HG03196 (cell line): ENCODE measurements at regions not wholly inside any gene's neighbourhood (a gene's known extent, or its start where the extent isn't known, plus 50 kb on each side); places are given as distances from the start of the nearest gene placed in this dataset.
"Not testable (repeated sequence)": the region's sequence is repeated elsewhere in the genome, so short reads cannot be mapped to it uniquely, and the experiment has no call there.

Source experiments
- ATAC-seq: cut with Tn5 transposase; IDR thresholded peaks from one replicate; pipeline ENCODE4 v1.9.1; 2021; ENCODE audit not compliant: unreplicated experiment

DNA sequence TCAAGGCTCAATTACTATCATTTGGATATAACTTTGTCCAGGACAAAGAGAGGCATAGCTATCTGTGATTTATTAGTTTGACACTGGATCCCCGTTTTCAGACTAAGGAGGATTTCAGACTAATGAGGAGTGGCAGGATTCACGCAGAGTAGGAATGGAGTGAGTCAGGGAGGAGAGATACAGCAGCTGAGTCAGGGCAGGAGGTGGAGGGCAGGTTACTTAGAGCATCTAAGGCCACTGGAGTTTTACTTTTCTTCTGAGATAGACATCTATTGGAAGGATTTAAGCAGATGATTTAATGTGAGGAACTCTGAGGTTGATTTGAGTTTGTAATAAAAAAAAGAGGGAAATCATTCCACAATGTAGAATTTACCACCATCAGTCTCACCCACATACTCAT, 110.6 kb downstream of the RPIA start:
- not testable (repeated sequence) for ATAC-seq

DNA sequence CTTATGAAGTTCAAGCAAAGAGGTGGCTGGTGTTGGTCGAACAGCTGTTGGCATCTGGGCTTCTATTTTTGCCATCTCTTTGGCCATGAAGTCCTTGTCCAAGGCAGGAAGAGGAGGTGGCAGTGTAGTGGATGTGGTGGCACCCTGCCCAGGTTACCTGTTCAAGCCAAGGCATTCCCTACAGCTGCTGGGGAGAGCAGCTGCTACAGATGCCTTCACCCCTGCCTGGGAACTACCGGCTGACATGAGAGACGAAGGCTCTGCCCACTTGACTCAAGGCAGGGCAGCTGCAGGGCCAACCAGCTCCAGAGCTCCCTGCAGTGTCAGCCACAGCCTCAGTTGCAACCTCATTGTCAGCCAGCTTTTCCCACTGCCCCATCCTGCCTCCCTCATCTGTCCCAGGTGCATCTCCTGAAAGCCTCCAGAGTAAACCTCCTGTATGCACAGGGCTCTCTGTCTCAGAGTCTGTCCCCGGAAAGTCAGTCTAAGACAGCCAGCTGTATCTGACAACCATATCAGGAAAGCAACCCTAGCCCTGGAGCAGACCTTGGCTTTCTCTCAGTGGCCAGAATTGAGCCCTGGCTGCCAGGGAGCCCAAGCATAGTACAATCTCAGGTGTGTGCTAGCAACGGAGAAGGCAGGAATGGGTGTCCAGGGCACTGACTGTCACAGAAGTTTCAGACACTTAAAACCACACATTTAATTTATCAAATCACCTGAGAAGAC, 115.9 kb downstream of the RPIA start:
- ATAC-seq = no peak

DNA sequence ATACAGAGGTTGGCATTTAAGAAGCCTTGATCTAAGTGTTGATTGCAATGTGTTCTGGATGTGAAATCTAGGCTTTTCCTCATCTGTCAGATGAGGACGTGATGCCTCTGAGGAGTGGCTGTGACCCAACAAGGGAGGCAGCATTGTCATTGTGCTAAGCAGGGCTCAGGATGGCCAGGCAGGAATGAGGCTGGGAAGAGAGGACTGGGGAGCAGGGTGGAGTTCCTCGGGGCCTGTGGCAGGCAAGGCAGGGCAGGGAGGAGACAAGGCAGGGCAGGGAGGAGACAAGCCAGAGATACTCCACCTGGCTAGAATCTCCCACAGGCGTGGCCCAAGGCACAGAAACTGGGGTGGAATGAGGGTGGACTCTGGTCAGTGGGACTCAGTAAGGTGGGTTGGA, 116.6 kb downstream of the RPIA start:
- no peak for ATAC-seq

DNA sequence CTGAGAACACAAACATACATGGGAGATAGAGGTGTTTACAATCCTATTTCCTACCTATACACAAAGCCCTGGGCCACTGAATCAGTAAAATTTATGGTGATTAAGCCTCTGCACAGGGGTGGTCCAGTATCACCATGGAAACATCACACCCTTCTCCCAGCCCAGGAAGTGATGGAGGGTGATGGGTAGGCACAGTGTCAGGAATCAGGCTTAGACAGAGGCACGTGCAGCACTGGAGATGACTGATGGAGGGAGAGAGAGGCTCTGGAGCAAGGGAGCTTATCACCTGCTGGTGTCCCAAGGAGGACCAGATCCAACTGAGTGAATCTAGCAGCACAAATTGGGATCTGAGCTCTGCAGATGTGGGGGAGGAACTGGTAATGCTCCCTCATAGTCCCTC, 117.2 kb downstream of the RPIA start:
- ATAC-seq = no peak

DNA sequence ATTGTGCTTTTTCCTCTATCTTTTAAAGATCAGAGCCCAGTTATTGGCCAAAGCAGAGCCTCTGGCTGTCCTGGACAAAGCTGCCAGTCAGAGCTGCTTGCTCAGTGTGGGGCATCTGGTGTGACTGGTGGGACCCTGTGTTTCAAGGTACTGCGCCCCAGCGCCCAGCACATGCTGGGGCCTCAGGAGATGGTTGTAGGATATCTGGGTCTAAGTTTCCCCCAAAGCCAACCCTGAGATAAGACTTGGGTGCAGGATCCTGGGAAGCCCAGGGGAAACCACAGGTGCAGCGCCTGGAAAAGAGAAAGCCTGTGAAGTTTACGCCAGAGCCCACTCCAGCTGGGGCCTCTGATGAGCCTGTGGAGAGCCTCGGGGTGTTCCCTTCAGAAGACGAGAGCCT, 117.7 kb downstream of the RPIA start:
- ATAC-seq = no peak

DNA sequence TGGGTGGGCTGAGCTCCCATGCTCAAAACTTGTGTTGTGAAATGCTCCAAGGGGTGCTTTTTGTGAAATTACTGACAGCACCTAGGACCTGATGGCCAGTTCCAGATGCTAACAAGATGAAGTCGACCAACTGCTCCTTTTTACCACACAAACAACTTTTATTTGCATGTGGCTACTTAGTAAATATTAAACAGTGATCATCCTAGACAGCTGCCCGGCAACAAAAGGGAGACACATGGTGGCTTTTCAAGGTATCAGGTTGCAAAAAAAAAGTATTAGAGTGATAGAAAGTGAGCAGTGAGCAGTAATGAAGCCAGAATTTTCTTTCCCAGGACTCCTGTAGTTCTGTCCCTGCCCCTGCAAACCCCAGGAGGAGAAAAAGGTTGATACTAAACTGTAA, 118.5 kb downstream of the RPIA start:
- peak; percentile 59 for ATAC-seq

DNA sequence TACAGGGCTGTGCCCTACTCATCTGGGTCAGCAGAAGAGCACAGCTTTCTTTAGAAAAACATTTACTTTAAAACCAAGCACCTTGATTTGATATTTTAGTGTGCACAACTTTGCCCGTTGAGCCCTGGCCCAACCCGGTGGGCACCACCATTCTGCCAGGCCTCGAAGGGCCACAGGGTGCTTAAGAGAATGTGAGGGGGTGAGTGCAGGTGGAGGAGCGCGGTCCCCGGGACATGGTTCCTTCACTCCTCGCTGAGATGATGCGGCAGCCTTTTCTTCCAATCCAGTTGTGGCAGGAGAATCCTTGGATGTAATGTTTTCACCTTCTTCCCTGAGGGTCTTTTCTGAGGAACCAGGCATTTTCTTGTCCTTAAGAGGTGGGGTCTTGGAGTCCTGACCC, 119.0 kb downstream of the RPIA start:
- no peak for ATAC-seq

DNA sequence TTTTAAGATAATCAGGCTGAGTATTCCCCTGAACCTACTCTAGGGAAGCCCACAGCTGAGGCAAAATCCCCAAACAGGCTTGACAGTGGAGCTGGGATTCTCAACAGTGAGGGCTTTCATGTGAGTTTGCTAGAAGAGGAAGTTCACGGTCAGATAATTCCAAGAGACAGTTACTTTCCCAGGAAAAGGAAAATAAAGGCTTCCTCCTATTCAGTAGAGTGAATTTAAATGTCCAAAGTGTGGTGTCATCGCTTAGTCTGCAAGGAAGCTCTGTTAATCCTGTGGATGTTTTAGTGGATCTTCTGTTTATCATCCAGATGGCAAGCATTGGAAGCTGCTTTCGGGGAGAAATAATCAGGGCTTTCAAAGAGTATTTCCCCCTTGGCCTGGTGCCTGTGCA, 119.8 kb downstream of the RPIA start:
- ATAC-seq = no peak

DNA sequence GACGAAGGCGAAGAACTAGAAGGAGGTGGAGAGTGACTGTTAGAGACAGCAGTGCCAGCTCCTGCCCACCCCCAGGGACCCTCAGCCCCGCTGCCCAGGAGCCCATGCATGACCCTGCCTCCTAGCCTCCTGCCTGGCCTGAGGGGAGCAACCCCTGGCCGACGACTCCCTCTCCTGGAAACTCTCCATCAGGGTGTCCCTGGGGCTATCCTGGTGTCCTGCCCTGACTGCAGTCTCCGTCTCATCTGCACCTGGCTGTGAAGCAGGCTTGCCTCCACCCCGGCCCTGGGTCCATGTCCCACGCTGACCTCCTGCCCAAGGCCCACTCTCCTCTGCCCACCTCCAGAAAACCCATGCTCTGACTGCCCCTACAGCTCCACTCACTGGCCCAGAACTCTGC, 120.2 kb downstream of the RPIA start:
- no peak for ATAC-seq

DNA sequence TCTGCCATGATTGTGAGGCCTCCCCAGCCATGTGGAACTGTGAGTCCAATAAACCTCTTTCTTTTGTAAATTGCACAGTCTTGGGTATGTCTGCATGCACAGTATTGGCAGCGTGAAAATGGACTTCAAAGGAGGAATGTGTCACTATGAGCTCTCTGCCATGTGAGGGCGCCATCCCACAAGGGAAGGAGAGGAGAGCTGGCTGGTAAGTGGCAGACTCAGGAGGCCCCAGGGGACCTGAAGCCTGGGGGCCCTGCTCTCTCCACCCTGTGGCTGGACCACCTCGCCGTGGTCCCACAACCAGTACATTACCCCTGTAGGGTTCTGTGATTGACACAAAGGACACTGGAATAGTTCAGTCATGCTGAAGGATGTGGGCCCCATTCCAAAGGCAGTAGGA, 122.1 kb downstream of the RPIA start:
- no peak for ATAC-seq

DNA sequence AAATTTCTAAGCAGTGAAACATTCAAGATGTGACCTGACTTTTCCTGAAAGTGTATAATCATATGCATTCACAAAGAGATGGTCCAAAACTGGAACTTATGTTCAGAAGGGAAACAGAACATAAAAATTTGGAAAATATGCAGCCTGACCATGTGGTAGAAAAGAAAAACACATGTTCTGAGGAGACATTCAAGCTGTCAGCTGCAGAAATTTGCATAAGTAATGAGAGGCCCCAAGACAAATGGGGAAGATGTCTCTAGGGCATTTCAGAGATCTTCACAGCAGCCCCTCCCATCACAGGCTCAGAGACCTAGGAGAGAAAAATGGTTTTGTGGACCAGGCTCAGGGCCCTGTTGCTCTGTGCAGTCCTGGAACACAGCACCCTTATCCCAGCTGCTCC, 123.8 kb downstream of the RPIA start:
- ATAC-seq = no peak

DNA sequence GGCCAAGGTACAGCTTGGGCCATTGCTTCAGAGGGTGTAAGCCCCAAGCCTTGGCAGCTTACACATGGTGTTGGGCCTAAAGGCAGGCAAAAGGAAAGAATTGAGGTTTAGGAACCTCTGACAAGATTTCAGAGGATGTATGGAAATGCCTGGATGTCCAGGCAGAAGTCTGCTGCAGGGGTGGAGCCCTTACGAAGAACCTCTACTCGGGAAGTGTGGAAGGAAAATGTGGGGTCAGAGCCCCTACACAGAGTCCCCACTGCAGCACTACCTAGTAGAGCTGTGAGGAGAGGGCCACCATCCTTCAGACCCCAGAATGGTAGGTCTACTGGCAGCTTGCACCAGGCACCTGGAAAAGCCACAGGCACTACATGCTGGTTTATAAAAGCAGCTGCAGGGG, 124.2 kb downstream of the RPIA start:
- no peak for ATAC-seq

DNA sequence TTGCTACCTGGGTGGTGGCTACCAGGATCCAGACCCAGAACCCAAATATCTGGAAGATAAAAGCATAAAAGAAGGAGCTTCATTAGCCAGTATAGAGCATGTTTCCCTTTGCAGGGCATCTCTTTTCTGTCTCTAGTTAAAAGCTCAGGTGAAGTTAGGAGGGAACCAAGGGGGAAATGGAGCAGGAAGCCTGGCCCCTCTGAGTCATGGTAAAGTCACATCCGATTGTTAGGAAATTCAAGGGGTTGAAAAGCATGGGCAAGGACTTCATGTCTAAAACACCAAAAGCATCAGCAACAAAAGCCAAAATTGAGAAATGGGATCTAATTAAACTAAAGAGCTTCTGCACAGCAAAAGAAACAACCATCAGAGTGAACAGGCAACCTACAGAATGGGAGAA, 126.9 kb downstream of the RPIA start:
- no peak for ATAC-seq

DNA sequence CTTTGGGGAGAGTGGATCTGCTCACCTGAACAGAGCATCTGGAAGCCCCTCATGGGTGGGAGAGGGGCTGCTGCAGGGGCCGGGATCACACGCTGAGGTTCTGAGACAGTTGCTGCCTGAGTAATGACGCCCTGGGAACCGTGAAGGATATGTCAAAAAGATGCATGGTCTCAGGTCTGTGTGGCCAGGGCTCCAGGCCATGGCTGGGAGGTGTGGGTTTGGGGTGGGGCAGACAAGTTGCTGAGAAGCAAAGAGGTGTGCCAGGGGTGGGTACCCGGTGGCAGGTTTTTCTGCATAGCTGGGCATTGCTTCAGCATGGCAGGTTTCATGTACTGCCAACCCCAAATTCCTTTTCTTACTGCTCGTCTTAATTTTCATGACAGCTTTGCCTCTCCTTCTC, 133.5 kb downstream of the RPIA start:
- ATAC-seq = no peak

DNA sequence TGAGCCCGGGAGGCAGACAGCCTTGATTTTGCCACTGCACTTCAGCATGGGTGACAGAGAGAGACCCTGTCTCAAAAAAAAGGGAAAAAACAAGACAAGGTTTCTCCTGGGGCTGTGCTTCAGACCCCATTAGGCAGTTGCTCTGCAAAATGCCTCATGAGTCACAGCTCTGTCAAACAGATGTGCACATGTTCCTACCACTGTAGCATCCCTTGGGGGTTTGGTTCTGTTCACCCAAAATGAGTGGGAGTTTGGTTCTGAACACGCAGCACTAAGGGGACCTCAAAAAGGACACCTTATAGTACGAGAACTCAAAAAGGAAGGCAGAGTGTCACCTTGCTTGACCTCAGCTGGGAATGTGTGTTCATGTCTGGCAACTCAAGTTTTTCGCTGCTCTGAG, 134.9 kb downstream of the RPIA start:
- no peak for ATAC-seq

DNA sequence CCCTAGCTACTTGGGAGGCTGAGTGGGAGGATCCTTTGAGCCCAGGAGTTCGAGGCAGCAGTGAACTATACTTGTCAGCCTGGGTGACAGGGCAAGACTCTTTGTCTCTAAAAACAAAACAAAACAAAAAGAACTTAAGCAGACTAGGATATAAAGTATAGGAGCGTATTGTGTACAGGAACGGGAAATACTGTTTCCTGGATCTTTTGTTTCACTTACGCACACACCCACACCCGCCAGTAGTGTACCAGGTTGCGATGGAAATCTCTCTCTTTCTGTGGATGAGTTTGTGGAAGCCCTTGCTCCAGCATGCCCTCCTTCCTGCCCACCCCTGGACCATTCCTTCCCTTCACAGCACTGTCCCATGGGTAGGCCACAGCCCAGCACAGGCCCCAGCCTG, 136.3 kb downstream of the RPIA start:
- ATAC-seq = no peak

DNA sequence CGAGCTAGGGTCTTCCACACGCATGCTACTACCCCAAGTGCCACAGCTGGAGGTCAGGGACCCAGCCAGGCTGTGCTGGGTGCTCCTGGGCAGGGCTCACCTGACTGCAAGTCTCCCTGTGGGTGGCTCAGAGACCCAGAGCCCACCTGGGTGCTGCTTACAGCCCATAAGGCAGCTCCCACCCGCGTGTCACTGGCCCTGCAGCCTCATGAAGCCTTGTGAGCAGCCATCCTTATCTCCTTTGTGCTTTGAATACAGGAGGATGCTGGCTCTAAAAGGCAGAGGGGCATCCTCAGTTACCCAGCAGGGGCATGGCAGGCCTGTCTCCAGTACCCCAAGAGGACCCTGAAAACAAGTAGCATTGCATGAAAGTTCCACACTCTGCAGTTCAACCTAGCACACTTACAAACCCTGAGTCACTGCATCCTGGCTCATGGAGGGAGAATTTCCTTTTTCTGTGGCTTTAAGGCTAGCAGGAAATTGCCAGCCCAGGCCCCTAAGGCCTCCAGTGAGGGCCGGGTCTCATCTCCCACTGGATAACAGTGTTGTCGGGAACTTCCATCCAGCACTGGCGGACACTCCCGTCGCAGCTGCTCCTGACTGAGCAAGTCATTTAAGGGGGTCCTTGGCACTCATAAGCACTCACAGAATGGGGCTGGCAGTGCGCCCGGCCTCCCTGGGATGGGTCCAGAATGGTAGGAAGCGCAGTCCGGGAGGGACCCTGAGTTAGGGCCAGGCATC, 137.1 kb downstream of the RPIA start:
- ATAC-seq = no peak

DNA sequence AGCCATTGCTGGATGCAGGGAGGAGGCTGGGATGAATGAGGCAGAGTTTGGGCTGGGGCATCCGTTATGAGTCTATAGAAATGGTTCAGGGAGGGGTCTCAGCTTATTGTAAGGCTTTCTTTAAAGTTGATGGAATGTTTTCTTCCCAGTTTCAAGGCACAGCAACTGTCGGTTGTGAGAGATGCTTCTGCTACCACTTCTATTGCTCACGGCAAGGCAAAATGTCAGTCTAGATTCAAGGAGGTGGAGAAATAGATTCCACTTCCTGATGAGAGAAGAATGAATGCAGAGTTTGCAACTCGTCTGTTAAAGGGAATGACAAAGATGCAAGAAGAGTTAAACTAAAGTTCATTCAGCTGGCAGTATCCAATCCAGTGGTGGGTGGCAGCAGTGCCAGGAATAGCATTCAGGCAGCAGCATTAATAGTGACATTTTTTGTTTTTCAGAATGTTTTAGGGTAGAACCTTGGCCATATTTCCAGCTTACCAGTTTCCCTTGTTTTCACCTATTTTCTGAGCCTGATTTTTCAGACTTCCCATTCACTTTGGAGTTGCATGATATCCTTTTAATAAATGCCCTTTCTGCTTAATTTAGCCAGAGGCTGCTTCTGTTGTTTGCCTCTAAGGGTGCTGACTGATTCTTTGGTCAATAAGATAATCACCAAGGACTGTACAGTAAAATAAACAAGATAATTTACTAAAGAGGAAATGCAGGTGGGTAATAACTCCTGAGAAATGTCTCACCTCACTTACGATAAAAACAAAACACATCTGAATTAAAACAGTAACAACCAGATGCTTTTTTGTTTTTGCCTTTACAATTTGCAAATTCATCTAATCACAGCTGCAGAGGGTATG, 138.4 kb downstream of the RPIA start:
- ATAC-seq = no peak

DNA sequence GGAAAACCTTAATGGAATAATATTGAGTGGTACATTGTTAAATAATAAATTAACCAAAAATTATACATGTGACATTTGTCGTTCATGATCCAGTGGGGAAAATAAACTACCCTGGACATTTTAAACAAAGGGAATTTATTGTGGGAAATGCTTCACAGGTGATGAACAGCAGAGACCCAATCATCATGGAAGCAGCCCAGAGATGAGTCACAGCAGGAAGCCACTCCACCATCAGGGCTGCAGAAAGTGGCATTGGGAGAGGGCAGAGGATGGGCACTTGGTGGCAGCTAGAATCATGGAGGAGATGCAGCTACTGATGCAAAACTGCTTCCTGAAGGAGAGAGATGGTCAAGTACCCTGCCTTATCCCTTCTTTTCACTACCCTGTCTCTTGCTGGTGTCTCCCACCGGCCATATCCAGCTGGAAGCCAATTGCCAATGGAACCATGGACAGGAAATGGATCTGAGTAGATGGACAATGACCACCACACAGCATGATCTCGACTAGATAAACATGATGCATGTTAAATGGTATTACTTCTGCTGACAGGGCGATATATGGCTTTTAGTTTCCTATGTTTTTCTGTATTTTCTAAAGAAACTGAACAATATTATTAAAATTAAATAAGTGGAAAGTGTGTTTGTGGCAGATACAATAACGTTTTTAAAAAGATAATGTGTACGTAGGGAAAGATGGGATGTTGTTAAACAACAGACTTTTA, 139.8 kb downstream of the RPIA start:
- ATAC-seq = no peak

DNA sequence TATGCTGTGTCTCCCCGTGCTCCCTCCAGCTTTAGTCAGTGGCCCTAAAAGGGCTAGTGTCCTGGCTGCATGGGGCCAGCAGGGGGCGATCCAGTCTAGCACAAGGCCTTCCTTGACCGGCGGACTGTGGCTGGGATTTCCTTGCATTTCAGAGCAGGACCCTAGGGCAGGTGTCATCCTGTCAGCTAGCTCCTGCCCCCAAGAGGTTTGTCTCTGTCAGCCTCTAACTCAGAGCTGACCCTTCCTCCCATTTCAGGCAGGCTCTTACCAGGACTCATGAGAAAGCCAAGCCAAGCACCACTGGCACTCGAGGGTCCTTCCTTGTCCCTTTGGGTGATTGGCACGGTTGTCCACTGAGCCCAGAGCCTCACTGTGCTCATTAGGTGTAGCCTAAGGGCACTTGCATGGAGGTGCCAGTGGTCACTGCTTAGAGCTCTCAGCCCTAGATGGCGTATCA, 140.3 kb downstream of the RPIA start:
- peak; percentile 80 for ATAC-seq

DNA sequence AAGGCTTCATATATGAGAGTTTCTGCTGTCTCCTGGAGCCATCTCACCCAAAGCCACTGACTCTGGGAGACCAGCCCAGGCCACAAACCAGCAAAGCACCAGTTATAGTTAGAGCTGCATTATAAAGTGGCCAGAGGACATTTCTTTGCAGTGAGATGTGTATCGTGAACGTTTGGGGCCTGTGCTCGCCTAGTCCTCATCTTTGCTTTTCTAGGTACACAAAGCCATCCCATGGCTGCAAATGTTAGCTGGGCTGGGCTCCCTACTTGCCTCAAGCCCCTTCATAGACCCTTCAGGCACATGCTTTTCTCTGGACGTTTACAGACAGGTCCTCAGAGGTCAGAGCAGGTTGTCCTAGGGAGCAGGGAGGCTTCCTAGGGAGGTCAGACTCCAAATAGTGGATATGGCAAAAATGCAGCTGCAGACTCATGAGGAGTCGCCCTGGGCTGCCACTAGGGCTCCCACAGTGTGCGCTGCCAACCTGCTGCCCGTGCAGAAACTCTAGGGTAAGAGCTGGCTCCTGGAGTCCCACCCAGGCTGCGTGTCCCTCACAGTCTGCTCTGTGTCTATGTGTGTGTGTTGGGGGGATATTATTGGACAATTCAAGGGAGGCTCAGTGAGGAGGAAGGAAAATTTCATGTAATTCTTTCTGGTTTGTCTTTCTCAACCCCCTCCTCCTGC, 141.0 kb downstream of the RPIA start:
- ATAC-seq = peak; percentile 37
